Smooth muscle cell (in vitro differentiated cells): ENCODE measurements at regions not wholly inside any gene's neighbourhood (a gene's known extent, or its start where the extent isn't known, plus 50 kb on each side); places are given as distances from the start of the nearest gene placed in this dataset.

ENCODE experiments used
- DNase-seq: peaks from one replicate; lab custom pipeline; 2025; ENCODE audit not compliant: unreplicated experiment; lab: John Stamatoyannopoulos, UW
- H2AFZ ChIP-seq: fragments of 200-600 bp; sonication (generic); 2 replicates; pipeline ENCODE4 v1.6.0; 2016; ENCODE audit warnings: antibody characterized with exemption, low read depth, mild to moderate bottlenecking
- H3F3A ChIP-seq: fragments of 200-600 bp; sonication (generic); 2 replicates; pipeline ENCODE4 v1.6.0; 2017; ENCODE audit warnings: antibody characterized with exemption, low read depth
- H3K27ac ChIP-seq: fragments of 200-600 bp; sonication (generic); 2 replicates; pipeline ENCODE4 v1.5.1; 2016; ENCODE audit warnings: low read depth, mild to moderate bottlenecking
- H3K27me3 ChIP-seq: fragments of 200-600 bp; sonication (generic); 2 replicates; pipeline ENCODE4 v1.6.1; 2016; ENCODE audit warnings: low read depth, mild to moderate bottlenecking
- H3K36me3 ChIP-seq: fragments of 200-600 bp; sonication (generic); 2 replicates; pipeline ENCODE4 v1.5.1; 2016; ENCODE audit warnings: low read depth
- H3K4me1 ChIP-seq: fragments of 200-600 bp; sonication (generic); 2 replicates; pipeline ENCODE4 v1.5.1; 2016; ENCODE audit warnings: low read depth
- H3K4me2 ChIP-seq: fragments of 200-600 bp; sonication (generic); 2 replicates; pipeline ENCODE4 v1.6.0; 2016; ENCODE audit warnings: mild to moderate bottlenecking
- H3K4me3 ChIP-seq: fragments of 200-600 bp; sonication (generic); 2 replicates; pipeline ENCODE4 v1.5.1; 2016; ENCODE audit warnings: mild to moderate bottlenecking
- H3K79me2 ChIP-seq: fragments of 200-600 bp; sonication (generic); 2 replicates; pipeline ENCODE4 v1.6.0; 2016; ENCODE audit warnings: low read depth, mild to moderate bottlenecking
- H3K9ac ChIP-seq: fragments of 200-600 bp; sonication (generic); 2 replicates; pipeline ENCODE4 v1.6.0; 2016; ENCODE audit warnings: low read depth
- H3K9me3 ChIP-seq: fragments of 200-600 bp; sonication (generic); replicated peaks from 2 replicates; pipeline ENCODE4 v1.5.1; 2016; ENCODE audit warnings: low read depth
- H4K20me1 ChIP-seq: fragments of 200-600 bp; sonication (generic); 2 replicates; pipeline ENCODE4 v1.6.0; 2016; ENCODE audit warnings: low read depth
- CTCF ChIP-seq: fragments of 200-600 bp; sonication (generic); IDR thresholded peaks from 2 replicates; pipeline ENCODE4 v1.5.1; 2017; ENCODE audit warnings: borderline replicate concordance, mild to moderate bottlenecking, antibody characterized with exemption; ENCODE audit not compliant: insufficient read depth, poor library complexity, severe bottlenecking
- WGBS: methylation state at CpG from one replicate; pipeline ENCODE4 v1.1.7; 2016; ENCODE audit warnings: low lambda C conversion rate; 5-methylcytosine and 5-hydroxymethylcytosine counted together

- 96% methylated on average over 13 of the region's 13 CpGs for WGBS
These were observed 73.5 kb upstream of the AKT3 start for GRCh38 chr1:243923292-243924171.

GRCh38 chr1:243921111-243921510 lies 71.1 kb upstream of the AKT3 start:
- Histone ChIP-seq H3K27ac (no peak overlapping the region), H3K9me3 (no peaks in the 10 kb centered on the region), H3K9ac (no peak overlapping the region), H3K4me1 (peaks cover 17% of the 10 kb centered on the region), H3F3A (no peaks in the 10 kb centered on the region), H3K27me3 (peaks cover 7% of the 10 kb centered on the region), H3K36me3 (no peaks in the 10 kb centered on the region), H2AFZ (no peak overlapping the region), H3K4me2 (no peak overlapping the region), H3K4me3 (no peak overlapping the region), H4K20me1 (no peaks in the 10 kb centered on the region), H3K79me2 (no peaks in the 10 kb centered on the region)
- WGBS = 59% methylated on average over 1 of the region's 1 CpG
- DNase-seq = no peak
- TF ChIP-seq CTCF = no peak

More at GRCh38 chr1:243923292-243924171, 73.5 kb upstream of the AKT3 start:
- H3K79me2 ChIP-seq = no peaks in the 10 kb centered on the region
- H3K4me2 ChIP-seq = no peak overlapping the region
- H3K9ac ChIP-seq = no peak overlapping the region
- H2AFZ ChIP-seq = no peak overlapping the region
- H3K27ac ChIP-seq = no peak overlapping the region
- H3K27me3 ChIP-seq = no peaks in the 10 kb centered on the region
- H3F3A ChIP-seq = no peaks in the 10 kb centered on the region
- no peaks in the 10 kb centered on the region for H3K9me3 ChIP-seq
- no peak overlapping the region for H3K4me3 ChIP-seq
- DNase-seq = no peak
- no peak for TF ChIP-seq CTCF
- peaks cover 25% of the 10 kb centered on the region for H3K4me1 ChIP-seq
- H4K20me1 ChIP-seq = no peaks in the 10 kb centered on the region
- H3K36me3 ChIP-seq = no peaks in the 10 kb centered on the region

GRCh38 chr1:243917863-243918565 lies 68.0 kb upstream of the AKT3 start:
- H2AFZ ChIP-seq = peak overlapping the region; percentile 10
- no peak for TF ChIP-seq CTCF
- peak overlapping the region; percentile 87 for H3K4me2 ChIP-seq
- peak overlapping the region; percentile 47 for H3K4me3 ChIP-seq
- H3K27ac ChIP-seq = no peak overlapping the region
- H3K27me3 ChIP-seq = peaks cover 16% of the 10 kb centered on the region
- no peak for DNase-seq
- H3K36me3 ChIP-seq = no peaks in the 10 kb centered on the region
- WGBS = 54% methylated on average over 10 of the region's 10 CpGs
- H3K9me3 ChIP-seq = no peaks in the 10 kb centered on the region
- no peaks in the 10 kb centered on the region for H3F3A ChIP-seq
- peak overlapping the region; percentile 15 for H3K9ac ChIP-seq
- H3K79me2 ChIP-seq = no peaks in the 10 kb centered on the region
- H3K4me1 ChIP-seq = peaks cover 8% of the 10 kb centered on the region
- H4K20me1 ChIP-seq = no peaks in the 10 kb centered on the region
